Epithelial cell of esophagus (primary cell): ENCODE measurements at regions not wholly inside any gene's neighbourhood (a gene's known extent, or its start where the extent isn't known, plus 50 kb on each side); places are given as distances from the start of the nearest gene placed in this dataset.
"Not testable (repeated sequence)": the region's sequence is repeated elsewhere in the genome, so short reads cannot be mapped to it uniquely, and the experiment has no call there.

Experiments
- DNase-seq: peaks from one replicate; pipeline ENCODE4 v3.0.0; 2010; ENCODE audit warnings: low read depth
- H3K4me3 ChIP-seq: 2 replicates; pipeline ENCODE4 v1.5.1; 2011; ENCODE audit warnings: mild to moderate bottlenecking, low read length, control low read depth
- TF ChIP-seq, protein P1 (sequence below): IDR thresholded peaks from 2 replicates; pipeline ENCODE4 v1.5.1; 2011; ENCODE audit warnings: low read depth, mild to moderate bottlenecking, low read length, control low read depth, inconsistent platforms; ENCODE audit not compliant: insufficient read depth; ENCODE audit errors: missing control alignments

DNA sequence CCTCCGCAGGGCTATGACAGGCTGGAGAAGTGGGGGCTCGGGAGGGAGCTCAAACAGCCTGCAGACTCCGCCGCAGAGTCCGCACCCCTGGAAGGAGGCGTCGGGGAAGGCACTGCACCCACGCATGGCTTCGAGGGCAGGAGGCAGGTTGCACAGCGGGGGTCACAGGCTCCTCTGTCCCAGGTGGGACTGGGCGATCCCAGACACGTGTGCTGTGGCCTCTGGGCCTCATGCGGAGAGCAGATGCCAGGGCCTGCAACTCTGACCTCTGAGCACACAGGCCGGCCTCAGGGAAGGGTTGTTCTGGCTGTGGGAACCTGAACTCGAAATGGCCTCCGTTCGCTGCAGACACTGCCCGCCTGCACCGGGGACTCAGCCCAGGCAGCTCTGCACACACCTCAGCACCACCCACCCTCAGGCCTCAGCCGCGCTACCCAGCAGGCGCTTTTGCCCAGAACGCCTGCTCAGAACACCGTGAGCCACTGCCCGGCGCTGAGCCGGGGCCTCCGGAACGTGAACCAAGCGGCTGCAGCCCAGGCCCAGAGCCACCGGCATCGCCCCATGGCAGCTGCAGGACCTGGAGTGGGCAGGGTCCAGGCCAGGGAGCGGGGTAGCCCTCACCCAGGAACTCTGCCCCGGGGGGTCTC, 71.8 kb upstream of the ADGRA1 start:
- no peak for DNase-seq
- TF ChIP-seq, protein P1, sequence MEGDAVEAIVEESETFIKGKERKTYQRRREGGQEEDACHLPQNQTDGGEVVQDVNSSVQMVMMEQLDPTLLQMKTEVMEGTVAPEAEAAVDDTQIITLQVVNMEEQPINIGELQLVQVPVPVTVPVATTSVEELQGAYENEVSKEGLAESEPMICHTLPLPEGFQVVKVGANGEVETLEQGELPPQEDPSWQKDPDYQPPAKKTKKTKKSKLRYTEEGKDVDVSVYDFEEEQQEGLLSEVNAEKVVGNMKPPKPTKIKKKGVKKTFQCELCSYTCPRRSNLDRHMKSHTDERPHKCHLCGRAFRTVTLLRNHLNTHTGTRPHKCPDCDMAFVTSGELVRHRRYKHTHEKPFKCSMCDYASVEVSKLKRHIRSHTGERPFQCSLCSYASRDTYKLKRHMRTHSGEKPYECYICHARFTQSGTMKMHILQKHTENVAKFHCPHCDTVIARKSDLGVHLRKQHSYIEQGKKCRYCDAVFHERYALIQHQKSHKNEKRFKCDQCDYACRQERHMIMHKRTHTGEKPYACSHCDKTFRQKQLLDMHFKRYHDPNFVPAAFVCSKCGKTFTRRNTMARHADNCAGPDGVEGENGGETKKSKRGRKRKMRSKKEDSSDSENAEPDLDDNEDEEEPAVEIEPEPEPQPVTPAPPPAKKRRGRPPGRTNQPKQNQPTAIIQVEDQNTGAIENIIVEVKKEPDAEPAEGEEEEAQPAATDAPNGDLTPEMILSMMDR, result no peak
- no peak overlapping the region for H3K4me3 ChIP-seq

DNA sequence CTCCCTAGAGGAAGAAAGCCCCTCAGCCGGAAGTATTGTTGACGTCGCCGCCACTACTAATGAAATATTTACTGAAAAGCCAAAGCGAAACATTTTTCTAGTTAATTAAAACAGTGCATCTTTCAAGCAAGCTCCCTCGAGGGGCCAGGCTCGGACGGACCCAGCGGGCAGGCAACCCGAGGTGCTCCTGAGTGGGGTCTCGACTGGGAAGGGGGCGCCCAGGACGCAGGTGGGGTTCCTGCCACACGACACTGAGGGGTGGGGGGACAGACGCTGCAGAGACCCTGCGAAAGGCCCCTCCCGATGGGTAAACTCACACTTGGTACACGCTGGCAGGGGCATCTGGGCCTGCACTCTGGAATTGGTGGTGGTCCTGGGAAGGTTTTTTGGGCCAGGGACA, 72.4 kb upstream of the ADGRA1 start:
- TF ChIP-seq, protein P1, result no peak
- no peak overlapping the region for H3K4me3 ChIP-seq

DNA sequence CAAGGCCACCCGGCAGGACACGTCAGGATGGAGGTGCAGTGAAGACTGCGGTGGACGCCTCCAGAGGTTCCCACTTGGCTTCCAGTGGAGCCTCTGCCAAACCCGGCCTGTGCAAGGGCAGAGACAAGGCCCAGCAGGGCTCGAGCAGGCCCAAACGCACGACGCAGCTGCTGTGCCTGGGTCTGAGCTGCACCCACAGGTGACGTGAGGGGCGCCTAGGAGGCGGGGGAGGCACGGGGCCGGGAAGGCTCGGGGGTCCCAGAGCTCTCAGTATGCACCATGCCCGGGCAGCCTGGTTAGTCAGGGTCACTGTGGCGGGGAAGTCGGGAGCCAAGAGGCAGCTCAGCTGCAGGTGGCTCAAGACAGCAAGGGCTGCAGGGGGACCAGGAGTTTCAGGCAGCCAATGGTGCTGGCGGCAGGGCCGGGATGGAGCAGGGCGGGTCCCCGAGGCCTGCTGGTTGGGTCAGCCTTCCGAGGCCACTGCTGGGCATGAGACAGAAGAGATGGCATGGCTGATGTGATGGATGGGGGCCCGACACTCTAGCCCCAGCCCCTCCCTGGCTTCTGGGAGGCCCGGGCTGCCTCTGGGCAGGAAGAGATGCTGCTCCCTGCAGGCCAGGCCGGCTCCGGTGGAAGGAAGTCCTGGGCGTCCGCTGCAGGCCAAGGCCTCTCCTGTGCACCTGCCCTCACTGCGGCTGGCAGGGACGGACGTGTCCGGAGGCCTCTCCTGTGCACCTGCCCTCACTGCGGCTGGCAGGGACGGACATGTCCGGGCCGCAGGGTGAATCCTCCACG, 72.2 kb upstream of the CFAP46 start:
- TF ChIP-seq, protein P1, result no peak
- DNase-seq, result no peak
- H3K4me3 ChIP-seq, result no peak overlapping the region

More for the DNA sequence above, 72.4 kb upstream of the ADGRA1 start:
- DNase-seq, result no peak

DNA sequence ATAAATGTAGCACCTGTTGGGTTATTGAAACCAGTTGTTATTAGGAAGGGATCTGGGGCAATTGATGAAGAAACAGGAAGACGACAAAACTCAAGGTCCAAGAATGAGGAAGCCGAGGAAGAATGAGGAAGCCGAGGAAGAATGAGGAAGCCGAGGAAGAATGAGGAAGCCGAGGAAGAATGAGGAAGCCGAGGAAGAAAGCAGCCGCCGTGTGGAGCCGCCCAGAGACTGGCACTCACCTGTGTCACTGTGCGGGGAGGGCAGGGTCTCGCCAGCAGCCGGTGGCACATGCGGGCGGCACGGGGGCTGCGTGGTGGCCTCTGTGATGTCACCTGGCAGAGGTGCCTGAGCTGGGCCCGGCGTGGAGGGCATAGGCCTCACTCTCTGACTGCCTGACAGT, 71.1 kb upstream of the CFAP46 start:
- no peak overlapping the region for H3K4me3 ChIP-seq
- DNase-seq, result no peak

DNA sequence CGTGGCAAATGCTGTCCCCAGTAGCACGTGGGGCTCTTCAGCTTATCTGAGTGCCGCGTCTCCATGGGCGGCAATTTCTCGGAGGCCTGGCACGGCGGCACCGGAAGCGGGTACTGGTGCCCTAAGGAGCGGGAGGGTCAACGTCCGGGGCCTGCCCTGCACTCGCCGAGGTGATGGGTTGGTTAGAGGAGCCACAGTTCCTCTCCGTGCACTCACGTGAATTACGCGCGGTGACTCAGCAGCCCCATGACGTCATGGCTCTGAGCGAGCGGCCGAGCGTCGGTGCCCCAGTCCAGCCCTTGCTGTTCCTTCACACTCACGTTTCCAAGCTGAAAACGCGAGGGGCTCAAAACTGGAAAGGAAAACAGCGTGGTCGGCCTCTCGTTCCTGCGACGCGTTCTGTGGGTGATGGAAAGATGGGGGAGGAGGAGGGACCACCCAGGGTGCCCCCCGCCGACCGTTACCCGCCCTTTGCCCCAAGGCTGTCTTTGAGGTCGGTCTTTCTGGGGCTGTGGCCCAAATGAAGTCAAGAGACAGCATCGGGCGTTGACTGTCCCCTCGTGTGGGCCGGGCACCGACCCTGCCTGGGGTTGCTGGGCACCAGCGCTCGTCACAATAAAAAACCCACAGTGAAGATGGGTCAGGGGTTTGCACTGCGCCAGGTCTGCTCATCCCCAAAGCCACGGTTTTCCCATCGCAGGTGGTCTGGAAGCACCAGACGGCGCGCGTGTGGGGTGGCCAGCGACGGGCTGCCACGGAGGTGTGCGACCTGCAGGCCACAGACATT, 70.4 kb upstream of the CFAP46 start:
- DNase-seq, result no peak
- no peak overlapping the region for H3K4me3 ChIP-seq
- TF ChIP-seq, protein P1, result no peak

More for the DNA sequence above, 71.1 kb upstream of the CFAP46 start:
- TF ChIP-seq, protein P1, result no peak

DNA sequence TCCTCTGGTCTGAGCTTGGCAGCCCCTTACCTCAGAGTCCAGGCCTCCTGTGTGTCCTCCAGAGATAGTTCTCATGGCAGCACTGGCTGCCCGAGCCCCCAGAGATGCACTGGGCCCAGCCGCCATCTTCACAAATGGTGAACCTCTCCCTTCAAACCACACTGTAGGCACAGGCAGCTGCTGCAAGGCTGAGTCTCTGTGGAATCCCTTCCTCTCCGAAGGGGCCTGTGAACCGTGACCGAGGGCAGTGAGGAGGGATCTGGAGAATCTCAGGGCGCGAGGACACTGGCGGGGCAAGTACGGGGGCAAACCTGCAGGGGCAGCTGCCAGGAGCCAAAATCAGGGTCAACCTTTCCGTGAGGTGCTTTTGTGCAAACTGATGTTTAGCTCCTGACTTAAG, 69.5 kb upstream of the CFAP46 start:
- TF ChIP-seq, protein P1, result no peak

DNA sequence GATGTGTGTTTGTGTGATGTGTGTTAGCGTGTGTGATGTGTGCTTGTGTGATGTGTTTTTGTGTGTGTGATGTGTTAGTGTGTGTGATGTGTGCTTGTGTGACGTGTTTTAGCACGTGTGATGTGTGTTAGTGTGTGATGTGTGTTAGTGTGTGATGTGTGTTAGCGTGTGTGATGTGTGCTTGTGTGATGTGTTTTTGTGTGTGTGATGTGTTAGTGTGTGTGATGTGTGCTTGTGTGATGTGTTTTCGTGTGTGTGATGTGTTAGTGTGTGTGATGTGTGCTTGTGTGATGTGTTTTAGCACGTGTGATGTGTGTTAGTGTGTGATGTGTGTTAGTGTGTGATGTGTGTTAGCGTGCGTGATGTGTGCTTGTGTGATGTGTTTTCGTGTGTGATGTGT, 69.0 kb upstream of the CFAP46 start:
- H3K4me3 ChIP-seq, DNase-seq: not testable (repeated sequence)

More for the DNA sequence above, 69.5 kb upstream of the CFAP46 start:
- no peak overlapping the region for H3K4me3 ChIP-seq
- no peak for DNase-seq

DNA sequence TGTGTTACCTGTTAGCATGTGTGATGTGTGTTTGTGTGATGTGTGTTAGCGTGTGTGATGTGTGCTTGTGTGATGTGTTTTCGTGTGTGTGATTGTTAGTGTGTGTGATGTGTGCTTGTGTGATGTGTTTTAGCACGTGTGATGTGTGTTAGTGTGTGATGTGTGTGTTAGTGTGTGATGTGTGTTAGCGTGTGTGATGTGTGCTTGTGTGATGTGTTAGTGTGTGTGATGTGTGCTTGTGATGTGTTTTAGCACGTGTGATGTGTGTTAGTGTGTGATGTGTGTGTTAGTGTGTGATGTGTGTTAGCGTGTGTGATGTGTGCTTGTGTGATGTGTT, 68.4 kb upstream of the CFAP46 start:
- not testable (repeated sequence) for H3K4me3 ChIP-seq, DNase-seq
